ENCODE measurements at regions not wholly inside any gene's neighbourhood (a gene's known extent, or its start where the extent isn't known, plus 50 kb on each side); places are given as distances from the start of the nearest gene placed in this dataset.
"Not testable (repeated sequence)": the region's sequence is repeated elsewhere in the genome, so short reads cannot be mapped to it uniquely, and the experiment has no call there.

DNA sequence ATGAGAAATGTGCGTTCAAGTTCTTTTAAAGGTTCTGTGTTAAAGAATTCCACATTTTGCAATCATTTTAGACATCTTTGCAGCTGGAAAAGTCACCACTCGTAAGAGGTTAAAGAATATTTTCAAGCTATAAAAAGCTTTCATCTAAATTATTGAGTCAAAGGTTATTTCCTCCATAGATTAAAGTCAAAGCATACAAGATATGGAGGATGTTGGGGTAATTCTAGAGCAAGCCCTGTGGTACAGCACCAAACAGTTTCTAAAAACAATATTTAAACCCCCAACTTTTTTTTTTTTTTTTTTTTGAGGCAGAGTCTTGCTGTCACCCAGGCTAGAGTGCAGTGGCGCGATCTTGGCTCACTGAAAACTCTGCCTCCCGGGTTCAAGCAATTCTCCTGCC is 1299.8 kb upstream of the TMEM132C start:
- no peak overlapping the region for H3K4me3 ChIP-seq (ENCODE audit: low read length)
- TF ChIP-seq, protein P1, sequence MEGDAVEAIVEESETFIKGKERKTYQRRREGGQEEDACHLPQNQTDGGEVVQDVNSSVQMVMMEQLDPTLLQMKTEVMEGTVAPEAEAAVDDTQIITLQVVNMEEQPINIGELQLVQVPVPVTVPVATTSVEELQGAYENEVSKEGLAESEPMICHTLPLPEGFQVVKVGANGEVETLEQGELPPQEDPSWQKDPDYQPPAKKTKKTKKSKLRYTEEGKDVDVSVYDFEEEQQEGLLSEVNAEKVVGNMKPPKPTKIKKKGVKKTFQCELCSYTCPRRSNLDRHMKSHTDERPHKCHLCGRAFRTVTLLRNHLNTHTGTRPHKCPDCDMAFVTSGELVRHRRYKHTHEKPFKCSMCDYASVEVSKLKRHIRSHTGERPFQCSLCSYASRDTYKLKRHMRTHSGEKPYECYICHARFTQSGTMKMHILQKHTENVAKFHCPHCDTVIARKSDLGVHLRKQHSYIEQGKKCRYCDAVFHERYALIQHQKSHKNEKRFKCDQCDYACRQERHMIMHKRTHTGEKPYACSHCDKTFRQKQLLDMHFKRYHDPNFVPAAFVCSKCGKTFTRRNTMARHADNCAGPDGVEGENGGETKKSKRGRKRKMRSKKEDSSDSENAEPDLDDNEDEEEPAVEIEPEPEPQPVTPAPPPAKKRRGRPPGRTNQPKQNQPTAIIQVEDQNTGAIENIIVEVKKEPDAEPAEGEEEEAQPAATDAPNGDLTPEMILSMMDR (IDR thresholded peaks at IDR 0.05; ENCODE audit: insufficient read depth, low read depth, low read length, missing control alignments), result no peak
- DNase-seq (ENCODE audit: low read depth), result no peak

DNA sequence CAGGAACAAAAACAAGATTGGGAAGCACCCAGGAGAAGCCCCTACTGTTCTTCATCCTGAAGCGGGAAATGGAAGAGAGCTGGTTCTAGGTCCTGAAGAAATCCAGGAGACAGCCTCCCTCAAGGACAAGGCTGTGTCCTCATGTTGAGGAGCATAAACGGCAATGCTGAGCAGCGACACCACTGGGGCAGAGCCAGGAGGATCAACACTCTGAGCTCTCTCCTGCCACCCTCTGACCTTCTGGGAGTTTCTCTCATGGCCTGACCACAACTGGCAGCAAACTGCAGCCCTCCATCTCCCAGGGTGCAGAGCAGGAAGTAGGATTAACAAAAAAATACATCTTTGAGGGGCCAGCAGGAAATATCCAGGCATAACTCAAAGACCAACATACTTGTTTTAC is 1292.2 kb upstream of the TMEM132C start:
- no peak overlapping the region for H3K4me3 ChIP-seq (ENCODE audit: low read length)
- no peak for DNase-seq (ENCODE audit: low read depth)
- TF ChIP-seq, protein P1 (IDR thresholded peaks at IDR 0.05; ENCODE audit: insufficient read depth, low read depth, low read length, missing control alignments), result no peak

DNA sequence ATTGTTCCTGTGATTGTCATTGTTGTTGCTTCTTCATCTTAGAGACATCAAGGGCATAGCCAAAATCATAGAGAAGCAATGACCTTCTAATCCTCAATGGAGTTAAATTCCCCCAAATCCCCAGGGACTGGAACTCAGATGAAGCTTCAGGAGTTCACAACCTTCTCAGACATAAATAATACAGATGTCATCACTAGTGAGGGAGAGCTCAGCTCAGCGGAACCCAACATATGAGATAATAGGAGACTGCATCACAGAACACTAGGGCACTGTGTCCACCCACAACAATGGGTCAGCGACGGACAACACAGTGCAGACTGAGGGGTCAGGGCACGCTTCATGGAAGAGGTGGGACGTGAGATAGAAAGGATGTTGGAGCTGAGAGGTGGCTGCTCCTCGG is 1290.4 kb upstream of the TMEM132C start:
- TF ChIP-seq, protein P1 (IDR thresholded peaks at IDR 0.05; ENCODE audit: insufficient read depth, low read depth, low read length, missing control alignments), result no peak
- no peak for DNase-seq (ENCODE audit: low read depth)
- no peak overlapping the region for H3K4me3 ChIP-seq (ENCODE audit: low read length)

DNA sequence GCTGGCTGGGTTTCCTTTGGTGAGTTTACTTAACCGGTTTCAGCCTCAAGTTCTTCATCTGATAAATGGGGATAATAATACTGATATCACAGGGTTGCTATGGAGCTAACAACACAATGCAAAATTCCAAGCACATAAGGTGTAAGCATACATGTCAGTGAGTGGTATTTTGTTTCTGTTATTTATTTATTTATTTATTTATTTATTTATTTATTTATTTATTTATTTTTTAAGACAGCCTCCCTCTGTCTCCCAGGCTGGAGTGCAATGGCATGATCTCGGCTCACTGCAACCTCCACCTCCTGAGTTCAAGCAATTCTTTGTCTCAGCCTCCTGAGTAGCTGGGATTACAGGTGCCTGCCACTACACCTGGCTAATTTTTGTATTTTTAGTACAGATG is 1287.4 kb upstream of the TMEM132C start:
- DNase-seq (ENCODE audit: low read depth); H3K4me3 ChIP-seq (ENCODE audit: low read length): not testable (repeated sequence)

DNA sequence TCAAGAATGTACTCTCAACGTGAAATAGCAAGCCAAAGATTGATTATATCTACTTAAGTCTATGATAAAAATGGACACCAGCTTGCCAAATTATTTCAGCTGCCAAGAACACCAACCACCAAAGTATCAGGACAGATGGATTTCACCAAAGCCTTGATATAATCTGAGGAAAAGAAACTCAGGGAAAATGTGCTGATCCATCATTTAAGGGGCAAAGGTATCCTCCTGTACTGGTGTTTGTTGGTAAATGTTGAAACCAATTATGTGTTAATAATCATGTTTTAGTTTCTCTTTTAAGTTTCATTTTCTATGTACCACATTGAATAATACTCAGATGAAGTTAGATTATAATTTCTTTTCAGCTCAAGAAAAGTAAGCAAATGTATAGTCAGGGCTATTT is 1284.3 kb upstream of the TMEM132C start:
- DNase-seq (ENCODE audit: low read depth), result no peak
- TF ChIP-seq, protein P1 (IDR thresholded peaks at IDR 0.05; ENCODE audit: insufficient read depth, low read depth, low read length, missing control alignments), result no peak
- no peak overlapping the region for H3K4me3 ChIP-seq (ENCODE audit: low read length)

DNA sequence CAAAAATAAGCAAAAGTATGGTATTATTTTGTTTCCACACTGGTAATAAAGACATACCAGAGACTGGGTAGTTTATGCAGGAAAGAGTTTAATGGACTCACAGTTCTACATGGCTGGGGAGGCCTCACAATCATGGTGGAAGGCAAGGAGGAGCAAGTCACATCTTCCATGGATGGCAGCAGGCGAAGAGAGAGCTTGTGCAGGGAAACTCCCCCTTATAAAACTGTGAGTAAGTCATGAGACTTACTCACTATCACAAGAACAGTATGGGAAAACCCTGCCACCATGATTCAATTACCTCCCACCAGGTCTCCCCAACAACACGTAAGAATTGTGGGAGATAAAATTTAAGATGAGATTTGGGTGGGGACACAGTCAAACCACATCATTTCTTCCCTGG is 1283.2 kb upstream of the TMEM132C start:
- H3K4me3 ChIP-seq (ENCODE audit: low read length); DNase-seq (ENCODE audit: low read depth): not testable (repeated sequence)

DNA sequence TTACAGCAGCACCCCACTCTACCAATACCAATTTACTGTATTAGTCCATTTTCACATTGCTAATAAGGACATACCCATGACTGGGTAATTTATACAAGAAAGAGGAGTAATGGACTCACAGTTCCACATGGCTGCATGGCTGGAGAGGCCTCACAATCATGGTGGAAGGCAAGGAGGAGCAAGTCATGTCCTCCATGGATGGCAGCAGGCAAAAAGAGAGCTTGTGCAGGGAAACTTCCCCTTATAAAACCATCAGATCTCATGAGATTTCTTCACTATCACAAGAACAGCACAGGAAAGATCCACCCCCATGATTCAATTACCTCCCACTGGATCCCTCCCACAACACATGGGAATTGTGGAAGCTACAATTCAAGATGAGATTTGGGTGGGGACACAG is 1281.3 kb upstream of the TMEM132C start:
- not testable (repeated sequence) for H3K4me3 ChIP-seq (ENCODE audit: low read length); DNase-seq (ENCODE audit: low read depth)

DNA sequence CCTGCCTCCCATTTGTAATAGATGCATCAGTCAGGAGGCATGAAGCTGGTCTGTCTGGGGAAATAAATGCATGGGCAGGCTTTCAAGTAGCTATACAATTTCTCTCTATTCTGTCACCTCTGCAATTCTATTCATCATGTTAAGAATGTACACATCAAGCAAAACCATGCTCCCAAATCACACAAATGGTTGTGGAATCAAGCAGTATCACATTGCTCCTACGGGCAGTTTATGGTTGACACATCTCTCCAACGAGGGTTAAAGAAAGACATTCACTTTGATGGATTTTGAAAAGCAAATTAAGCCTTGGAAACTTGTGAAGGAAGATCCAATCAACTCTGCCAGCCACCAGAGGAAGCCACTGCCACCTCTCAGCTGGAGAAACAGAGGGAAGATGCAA is 1277.4 kb upstream of the TMEM132C start:
- DNase-seq (ENCODE audit: low read depth), result no peak
- H3K4me3 ChIP-seq (ENCODE audit: low read length), result no peak overlapping the region
- TF ChIP-seq, protein P1 (IDR thresholded peaks at IDR 0.05; ENCODE audit: insufficient read depth, low read depth, low read length, missing control alignments), result no peak

DNA sequence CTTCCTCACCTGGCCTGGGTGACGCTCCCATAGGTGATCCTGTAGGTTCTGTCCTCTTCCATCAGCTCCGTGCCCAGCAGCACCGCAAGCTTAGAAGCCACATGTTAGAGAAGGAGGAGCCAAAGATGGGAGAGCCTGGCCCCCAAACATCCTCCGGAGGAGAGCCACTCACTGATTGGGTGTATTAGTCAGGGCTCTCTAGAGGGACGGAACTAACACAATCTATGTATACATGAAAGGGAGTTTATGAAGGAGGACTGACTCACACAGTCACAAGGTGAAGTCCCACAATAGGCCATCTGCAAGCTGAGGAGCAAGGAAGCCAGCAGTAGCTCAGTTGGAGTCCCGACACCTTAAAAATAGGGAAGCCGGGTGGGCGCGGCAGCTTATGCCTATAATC is 1273.1 kb upstream of the TMEM132C start:
- no peak overlapping the region for H3K4me3 ChIP-seq (ENCODE audit: low read length)
- TF ChIP-seq, protein P1 (IDR thresholded peaks at IDR 0.05; ENCODE audit: insufficient read depth, low read depth, low read length, missing control alignments), result no peak
- DNase-seq (ENCODE audit: low read depth), result no peak

All from epithelial cell of esophagus (primary cell).